Testis (tissue), 2 donors: ENCODE measurements at regions not wholly inside any gene's neighbourhood (a gene's known extent, or its start where the extent isn't known, plus 50 kb on each side); places are given as distances from the start of the nearest gene placed in this dataset.
"Not testable (repeated sequence)": the region's sequence is repeated elsewhere in the genome, so short reads cannot be mapped to it uniquely, and the experiment has no call there.

Experiments used
- DNase-seq: peaks from one replicate; pipeline ENCODE4 v3.0.0-alpha.2; 2019
- H3K27ac ChIP-seq, 2 donors: fragments of 200-600 bp; sonication (generic); one replicate each; pipeline ENCODE4 v1.5.1; 2019
- H3K27me3 ChIP-seq: fragments of 200-600 bp; sonication (generic); one replicate; pipeline ENCODE4 v1.5.1; 2019
- H3K36me3 ChIP-seq: fragments of 200-600 bp; sonication (generic); one replicate; pipeline ENCODE4 v1.5.1; 2017; ENCODE audit warnings: low read depth; ENCODE audit errors: missing control alignments
- H3K4me1 ChIP-seq: fragments of 200-600 bp; sonication (generic); one replicate; pipeline ENCODE4 v1.5.1; 2019
- H3K4me3 ChIP-seq, 2 donors: fragments of 200-600 bp; sonication (generic); one replicate each; pipeline ENCODE4 v1.5.1; 2017 to 2019
- H3K9me3 ChIP-seq: fragments of 200-600 bp; sonication (generic); one replicate; pipeline ENCODE4 v1.5.1; 2017
- POLR2A ChIP-seq: fragments of 450-650 bp; IDR thresholded peaks from one replicate; pipeline ENCODE4 v1.6.1; 2017; ENCODE audit warnings: antibody characterized with exemption, mild to moderate bottlenecking, moderate library complexity
- WGBS, 2 donors: methylation state at CpG; one replicate each; pipeline ENCODE4 v1.1.5; 2018; 5-methylcytosine and 5-hydroxymethylcytosine counted together
- intact Hi-C: fragments of 100-400 bp; cut with DNase I; formaldehyde crosslinking; loops from one replicate; pipeline ENCODE4 v1.15.1; 2023; ENCODE audit warnings: low total_unique reads
- TF ChIP-seq, protein P1 (sequence below), 3 experiments: fragments of 450-650 bp in 2 of 3; fragments of 200-600 bp in 1 of 3; sonication (generic) in 1 of 3; IDR thresholded peaks; one replicate each; pipeline ENCODE4 v1.5.1; 2016 to 2019; ENCODE audit warnings: antibody characterized with exemption in 3 of 3, mild to moderate bottlenecking in 2 of 3, moderate library complexity in 1 of 3

DNA sequence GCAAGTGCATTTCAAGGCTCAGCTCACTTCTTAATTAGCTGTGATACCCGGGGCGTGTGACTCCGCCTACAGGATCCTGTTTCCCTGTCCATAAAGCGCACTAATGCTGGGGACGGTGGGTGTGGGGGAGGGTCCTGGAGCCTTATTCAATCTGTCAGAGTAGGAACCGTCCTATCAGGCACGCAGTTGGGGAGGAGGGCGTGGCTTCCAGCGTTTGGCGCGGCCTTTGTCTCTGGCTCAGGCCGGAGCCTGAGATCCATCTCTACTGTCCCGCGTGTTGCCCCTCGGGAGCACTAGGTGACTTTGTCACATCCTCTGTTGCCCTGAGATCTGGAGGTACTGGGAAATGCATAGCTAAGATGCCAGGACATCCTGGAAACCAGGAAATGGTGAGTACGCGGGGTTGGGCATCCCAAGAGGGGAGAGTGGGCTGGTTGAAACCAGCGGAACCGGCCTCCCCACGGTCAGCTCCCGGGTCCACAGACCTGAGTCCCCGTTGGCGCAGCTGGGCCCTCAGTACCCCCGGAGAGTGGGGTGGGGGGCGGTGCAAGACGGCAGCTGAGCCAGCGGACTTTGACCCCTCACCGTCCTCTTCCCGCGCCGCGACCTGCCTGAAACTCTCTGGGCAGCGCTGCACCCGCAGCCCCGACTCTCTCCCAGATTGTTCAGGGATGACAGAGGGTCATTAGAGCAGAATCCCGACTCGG lies 104.4 kb upstream of the ZNF92 start:
- peak overlapping the region; percentile 32 to 48 for H3K4me3 ChIP-seq
- WGBS, 2 donors, result 0 to 2% methylated on average over 4 to 37 of the region's 37 CpGs
- no peaks in the 10 kb centered on the region for H3K9me3 ChIP-seq
- H3K36me3 ChIP-seq, result no peaks in the 10 kb centered on the region
- intact Hi-C loops, result no loop called here
- H3K27me3 ChIP-seq, result no peaks in the 10 kb centered on the region
- no peaks in the 10 kb centered on the region for H3K4me1 ChIP-seq
- DNase-seq, result peak; percentile 80
- no peak overlapping the region for H3K27ac ChIP-seq
- TF ChIP-seq, protein P1, sequence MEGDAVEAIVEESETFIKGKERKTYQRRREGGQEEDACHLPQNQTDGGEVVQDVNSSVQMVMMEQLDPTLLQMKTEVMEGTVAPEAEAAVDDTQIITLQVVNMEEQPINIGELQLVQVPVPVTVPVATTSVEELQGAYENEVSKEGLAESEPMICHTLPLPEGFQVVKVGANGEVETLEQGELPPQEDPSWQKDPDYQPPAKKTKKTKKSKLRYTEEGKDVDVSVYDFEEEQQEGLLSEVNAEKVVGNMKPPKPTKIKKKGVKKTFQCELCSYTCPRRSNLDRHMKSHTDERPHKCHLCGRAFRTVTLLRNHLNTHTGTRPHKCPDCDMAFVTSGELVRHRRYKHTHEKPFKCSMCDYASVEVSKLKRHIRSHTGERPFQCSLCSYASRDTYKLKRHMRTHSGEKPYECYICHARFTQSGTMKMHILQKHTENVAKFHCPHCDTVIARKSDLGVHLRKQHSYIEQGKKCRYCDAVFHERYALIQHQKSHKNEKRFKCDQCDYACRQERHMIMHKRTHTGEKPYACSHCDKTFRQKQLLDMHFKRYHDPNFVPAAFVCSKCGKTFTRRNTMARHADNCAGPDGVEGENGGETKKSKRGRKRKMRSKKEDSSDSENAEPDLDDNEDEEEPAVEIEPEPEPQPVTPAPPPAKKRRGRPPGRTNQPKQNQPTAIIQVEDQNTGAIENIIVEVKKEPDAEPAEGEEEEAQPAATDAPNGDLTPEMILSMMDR (IDR thresholded peaks at IDR 0.05), result no peak
- no peak for TF ChIP-seq POLR2A

DNA sequence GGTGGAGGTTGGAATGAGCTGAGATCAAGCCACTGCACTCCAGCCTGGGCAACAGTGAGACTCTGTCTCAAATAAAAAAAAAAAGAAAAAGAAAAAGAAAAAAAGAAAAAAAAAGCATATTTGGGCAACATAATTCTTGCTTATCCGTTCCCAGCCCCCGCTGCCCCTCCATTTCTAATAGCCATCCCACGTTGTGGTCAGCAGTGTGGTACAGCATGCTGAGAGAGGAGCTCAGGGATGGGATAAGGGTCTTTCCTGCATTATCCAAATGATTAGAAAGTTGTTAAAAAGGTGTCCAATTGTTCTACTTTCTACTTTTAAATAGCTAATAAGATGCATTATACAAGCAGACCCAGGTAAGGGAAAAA lies 104.9 kb upstream of the ZNF92 start:
- no peaks in the 10 kb centered on the region for H3K4me1 ChIP-seq
- WGBS, 2 donors, result 34 to 41% methylated on average over 3 of the region's 3 CpGs
- DNase-seq, result no peak
- H3K27me3 ChIP-seq, result no peaks in the 10 kb centered on the region
- H3K4me3 ChIP-seq, result peak overlapping the region in 1 of 2 donors; percentile 48
- H3K9me3 ChIP-seq, result no peaks in the 10 kb centered on the region
- no peak overlapping the region for H3K27ac ChIP-seq
- TF ChIP-seq POLR2A, result no peak
- TF ChIP-seq, protein P1 (IDR thresholded peaks at IDR 0.05), result no peak
- no peaks in the 10 kb centered on the region for H3K36me3 ChIP-seq
- intact Hi-C loops, result no loop called here

DNA sequence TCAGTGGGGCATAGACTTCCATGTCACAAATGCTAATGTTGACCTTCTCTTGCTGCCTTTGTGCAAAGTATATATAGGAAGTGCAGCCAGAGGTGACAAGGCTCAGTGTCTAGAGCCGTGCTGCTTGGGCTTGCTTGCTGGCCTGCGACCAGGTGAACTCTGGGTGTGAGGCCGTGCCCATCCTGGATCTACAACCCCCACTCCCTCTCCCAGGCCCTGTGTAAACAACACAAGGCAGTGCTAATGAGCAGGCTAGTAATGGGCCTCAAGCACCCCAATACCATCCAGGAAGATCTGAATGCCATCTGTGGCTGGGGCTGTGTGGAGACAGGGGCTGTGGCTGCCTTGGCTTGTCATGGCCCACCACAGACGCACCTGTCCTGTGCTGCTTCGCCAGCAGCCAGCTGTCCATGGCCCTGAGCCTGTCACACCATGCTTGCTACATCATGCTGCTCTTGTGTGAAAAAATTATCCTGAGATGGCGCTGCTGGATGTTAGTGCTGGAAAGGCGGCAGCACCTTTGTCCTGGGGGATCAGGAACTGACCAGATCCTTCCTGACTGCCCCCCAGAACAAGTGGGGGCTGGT lies 107.6 kb upstream of the ZNF92 start:
- intact Hi-C loops, result no loop called here
- WGBS, 2 donors, result 85 to 87% methylated on average over 7 of the region's 7 CpGs
- TF ChIP-seq, protein P1 (IDR thresholded peaks at IDR 0.05), result no peak
- TF ChIP-seq POLR2A, result no peak
- Histone ChIP-seq H3K9me3 (no peaks in the 10 kb centered on the region), H3K4me1 (no peaks in the 10 kb centered on the region), H3K27ac (no peak overlapping the region), H3K4me3 (no peak overlapping the region), H3K27me3 (no peaks in the 10 kb centered on the region), H3K36me3 (no peaks in the 10 kb centered on the region)
- DNase-seq, result no peak

DNA sequence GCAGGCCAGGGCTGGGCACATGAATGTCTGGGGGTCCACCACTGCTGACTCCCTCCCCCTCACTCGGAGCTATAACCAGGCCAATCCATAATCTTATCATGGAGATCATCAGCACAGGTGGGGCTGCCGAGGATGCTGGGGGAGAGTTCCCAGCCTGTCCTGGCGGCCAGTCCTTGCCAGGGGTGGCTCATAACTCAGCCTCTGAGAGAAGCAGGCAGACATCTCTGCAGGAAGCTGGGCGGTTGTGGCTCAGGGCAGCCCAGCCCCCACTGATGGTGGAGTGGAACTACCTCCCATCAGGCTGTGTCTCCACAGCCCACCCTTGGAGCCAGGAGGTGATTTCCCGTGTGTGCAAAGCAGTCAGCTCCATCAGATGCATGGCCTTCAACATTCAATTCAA lies 109.4 kb upstream of the ZNF92 start:
- Histone ChIP-seq H3K36me3 (no peaks in the 10 kb centered on the region), H3K9me3 (no peaks in the 10 kb centered on the region), H3K4me3 (no peak overlapping the region), H3K27ac (no peak overlapping the region), H3K27me3 (no peaks in the 10 kb centered on the region), H3K4me1 (no peaks in the 10 kb centered on the region)
- 90% methylated on average over 5 of the region's 5 CpGs; no CpG with 5 or more reads in 1 of the 2 donors for WGBS, 2 donors
- DNase-seq, result no peak
- no peak for TF ChIP-seq POLR2A
- TF ChIP-seq, protein P1 (IDR thresholded peaks at IDR 0.05), result no peak
- intact Hi-C loops, result no loop called here

DNA sequence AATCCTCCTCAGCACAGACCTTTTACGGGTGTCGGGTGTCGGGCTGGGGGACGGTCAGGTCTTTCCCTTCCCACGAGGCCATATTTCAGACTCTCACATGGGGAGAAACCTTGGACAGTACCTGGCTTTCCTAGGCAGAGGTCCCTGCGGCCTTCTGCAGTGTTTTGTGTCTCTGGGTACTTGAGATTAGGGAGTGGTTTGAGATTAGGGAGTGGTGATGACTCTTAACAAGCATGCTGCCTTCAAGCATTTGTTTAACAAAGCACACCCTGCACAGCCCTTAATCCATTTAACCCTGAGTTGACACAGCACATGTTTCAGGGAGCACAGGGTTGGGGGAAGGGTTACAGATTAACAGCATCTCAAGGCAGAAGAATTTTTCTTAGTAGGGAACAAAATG lies 113.0 kb upstream of the ZNF92 start:
- H3K36me3 ChIP-seq, H3K4me3 ChIP-seq, intact Hi-C loops, H3K4me1 ChIP-seq, H3K27me3 ChIP-seq, H3K27ac ChIP-seq, DNase-seq, H3K9me3 ChIP-seq: not testable (repeated sequence)
- 11% methylated on average over 3 of the region's 6 CpGs; no CpG with 5 or more reads in 1 of the 2 donors for WGBS, 2 donors

DNA sequence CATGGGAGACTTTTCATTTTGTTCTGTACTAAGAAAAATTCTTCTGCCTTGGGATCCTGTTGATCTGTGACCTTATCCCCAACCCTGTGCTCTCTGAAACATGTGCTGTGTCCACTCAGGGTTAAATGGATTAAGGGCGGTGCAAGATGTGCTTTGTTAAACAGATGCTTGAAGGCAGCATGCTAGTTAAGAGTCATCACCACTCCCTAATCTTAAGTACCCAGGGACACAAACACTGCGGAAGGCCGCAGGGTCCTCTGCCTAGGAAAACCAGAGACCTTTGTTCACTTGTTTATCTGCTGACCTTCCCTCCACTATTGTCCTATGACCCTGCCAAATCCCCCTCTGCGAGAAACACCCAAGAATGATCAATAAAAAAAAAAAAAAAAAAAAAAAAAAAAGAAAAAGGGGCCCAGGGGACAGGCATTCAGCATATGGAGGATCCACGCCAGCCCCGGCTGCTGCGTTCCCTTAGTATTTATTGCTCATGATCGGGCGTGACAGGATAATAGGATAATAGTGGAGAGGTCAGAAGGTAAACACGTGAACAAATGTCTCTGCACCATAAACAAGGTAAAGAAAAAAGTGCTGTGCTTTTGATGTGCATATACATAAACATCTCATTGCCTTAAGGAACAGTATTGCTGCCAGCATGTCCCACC lies 113.7 kb upstream of the ZNF92 start:
- H3K4me3 ChIP-seq, H3K27ac ChIP-seq, DNase-seq, intact Hi-C loops, H3K4me1 ChIP-seq, H3K9me3 ChIP-seq, H3K27me3 ChIP-seq, H3K36me3 ChIP-seq: not testable (repeated sequence)
- 41 to 46% methylated on average over 6 of the region's 10 CpGs for WGBS, 2 donors
